ENCODE measurements at regions not wholly inside any gene's neighbourhood (a gene's known extent, or its start where the extent isn't known, plus 50 kb on each side); places are given as distances from the start of the nearest gene placed in this dataset.

DNA sequence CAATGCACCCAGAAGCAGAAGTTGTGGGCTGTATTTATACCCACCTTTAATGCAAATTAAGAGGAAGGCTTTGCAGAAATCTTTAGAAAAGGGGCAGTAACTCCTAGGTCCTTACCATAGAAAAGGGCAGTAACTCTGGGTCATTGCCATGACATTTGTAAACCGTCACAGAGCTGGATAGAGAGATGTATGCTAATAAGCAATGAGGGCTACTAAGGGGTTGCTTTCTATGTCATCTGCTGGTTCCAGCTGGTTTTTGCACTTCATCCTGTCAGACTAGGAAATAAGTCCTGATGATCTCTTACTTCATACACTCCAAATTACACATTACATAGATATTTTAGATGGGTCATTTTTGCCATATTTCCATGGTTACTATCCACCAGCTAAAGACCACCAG is 299.1 kb upstream of the TYRP1 start:
- TF ChIP-seq, protein P1, sequence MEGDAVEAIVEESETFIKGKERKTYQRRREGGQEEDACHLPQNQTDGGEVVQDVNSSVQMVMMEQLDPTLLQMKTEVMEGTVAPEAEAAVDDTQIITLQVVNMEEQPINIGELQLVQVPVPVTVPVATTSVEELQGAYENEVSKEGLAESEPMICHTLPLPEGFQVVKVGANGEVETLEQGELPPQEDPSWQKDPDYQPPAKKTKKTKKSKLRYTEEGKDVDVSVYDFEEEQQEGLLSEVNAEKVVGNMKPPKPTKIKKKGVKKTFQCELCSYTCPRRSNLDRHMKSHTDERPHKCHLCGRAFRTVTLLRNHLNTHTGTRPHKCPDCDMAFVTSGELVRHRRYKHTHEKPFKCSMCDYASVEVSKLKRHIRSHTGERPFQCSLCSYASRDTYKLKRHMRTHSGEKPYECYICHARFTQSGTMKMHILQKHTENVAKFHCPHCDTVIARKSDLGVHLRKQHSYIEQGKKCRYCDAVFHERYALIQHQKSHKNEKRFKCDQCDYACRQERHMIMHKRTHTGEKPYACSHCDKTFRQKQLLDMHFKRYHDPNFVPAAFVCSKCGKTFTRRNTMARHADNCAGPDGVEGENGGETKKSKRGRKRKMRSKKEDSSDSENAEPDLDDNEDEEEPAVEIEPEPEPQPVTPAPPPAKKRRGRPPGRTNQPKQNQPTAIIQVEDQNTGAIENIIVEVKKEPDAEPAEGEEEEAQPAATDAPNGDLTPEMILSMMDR (conservative IDR thresholded peaks at IDR 0.05; ENCODE audit: low read depth, low read length): no peak
- TF ChIP-seq FOS (IDR thresholded peaks at IDR 0.05; ENCODE audit: low read depth, low read length) (no peak), RAD21 (IDR thresholded peaks at IDR 0.05; ENCODE audit: low read length) (no peak), RFX5 (IDR thresholded peaks at IDR 0.05; ENCODE audit: low read depth, low read length) (no peak), MXI1 (IDR thresholded peaks at IDR 0.05; ENCODE audit: borderline replicate concordance, low read depth, low read length) (no peak), RCOR1 (IDR thresholded peaks at IDR 0.05; ENCODE audit: insufficient replicate concordance, low read length) (no peak), POLR2A (IDR thresholded peaks at IDR 0.05; ENCODE audit: low read depth, low read length) (no peak), CEBPB (IDR thresholded peaks at IDR 0.05; ENCODE audit: low read depth, low read length) (no peak), MAFK (IDR thresholded peaks at IDR 0.05; ENCODE audit: low read depth, low read length) (no peak)
- TF ChIP-seq, protein P2, sequence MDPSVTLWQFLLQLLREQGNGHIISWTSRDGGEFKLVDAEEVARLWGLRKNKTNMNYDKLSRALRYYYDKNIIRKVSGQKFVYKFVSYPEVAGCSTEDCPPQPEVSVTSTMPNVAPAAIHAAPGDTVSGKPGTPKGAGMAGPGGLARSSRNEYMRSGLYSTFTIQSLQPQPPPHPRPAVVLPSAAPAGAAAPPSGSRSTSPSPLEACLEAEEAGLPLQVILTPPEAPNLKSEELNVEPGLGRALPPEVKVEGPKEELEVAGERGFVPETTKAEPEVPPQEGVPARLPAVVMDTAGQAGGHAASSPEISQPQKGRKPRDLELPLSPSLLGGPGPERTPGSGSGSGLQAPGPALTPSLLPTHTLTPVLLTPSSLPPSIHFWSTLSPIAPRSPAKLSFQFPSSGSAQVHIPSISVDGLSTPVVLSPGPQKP (IDR thresholded peaks at IDR 0.05; ENCODE audit: borderline replicate concordance, low read depth, low read length): no peak
- TF ChIP-seq, protein P3, sequence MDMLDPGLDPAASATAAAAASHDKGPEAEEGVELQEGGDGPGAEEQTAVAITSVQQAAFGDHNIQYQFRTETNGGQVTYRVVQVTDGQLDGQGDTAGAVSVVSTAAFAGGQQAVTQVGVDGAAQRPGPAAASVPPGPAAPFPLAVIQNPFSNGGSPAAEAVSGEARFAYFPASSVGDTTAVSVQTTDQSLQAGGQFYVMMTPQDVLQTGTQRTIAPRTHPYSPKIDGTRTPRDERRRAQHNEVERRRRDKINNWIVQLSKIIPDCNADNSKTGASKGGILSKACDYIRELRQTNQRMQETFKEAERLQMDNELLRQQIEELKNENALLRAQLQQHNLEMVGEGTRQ (IDR thresholded peaks at IDR 0.05; ENCODE audit: low read depth, low read length): no peak

Measured in IMR-90 (cell line).